ENCODE measurements at regions not wholly inside any gene's neighbourhood (a gene's known extent, or its start where the extent isn't known, plus 50 kb on each side); places are given as distances from the start of the nearest gene placed in this dataset.

DNA sequence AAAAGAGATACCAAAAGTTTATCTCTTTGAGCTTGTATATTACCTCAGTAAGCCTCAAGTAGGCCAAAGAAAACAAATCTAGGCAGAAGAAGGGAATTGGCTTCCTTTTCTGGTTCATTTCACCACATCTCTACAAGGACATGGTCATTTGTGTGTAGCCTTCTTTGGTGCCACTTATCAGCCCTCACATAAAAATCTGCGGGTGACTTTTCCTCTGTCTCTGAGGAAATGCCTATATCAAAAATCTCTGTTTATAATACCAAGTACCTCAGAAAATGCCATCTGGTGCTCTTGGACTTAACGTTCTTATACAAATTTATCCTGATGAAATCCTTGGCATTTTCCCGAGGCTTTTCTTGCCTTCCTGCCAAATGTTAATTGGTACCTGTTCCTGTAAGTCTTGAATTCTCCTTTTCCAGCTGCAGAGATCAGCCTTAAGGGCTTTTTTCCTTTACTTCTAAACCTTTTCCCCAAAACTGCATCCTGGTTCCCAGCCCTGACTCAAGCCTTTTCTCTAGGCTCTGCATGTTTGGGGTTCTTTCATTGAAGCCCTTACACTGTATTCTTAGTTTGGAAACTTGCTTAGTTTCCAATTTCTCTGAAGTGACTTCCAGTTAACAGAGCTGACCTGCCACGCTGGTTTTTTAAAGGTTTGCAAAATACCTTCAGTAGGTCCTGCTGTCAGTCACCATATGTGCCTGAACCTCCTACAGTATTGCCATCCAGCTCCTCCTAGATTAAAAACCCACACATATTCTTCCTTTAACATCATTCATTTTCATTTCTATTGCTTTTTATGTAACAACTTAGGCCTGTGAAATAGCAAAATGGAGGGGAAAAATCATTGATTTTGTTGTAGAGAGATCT, 191.2 kb upstream of the PREP start:
- H3K9me3 ChIP-seq = no peaks in the 10 kb centered on the region
- H3K27ac ChIP-seq = no peak overlapping the region
- no peak for DNase-seq
- H3K27me3 ChIP-seq (ENCODE audit: insufficient read depth in 3 of 3, low read length in 2 of 3) = no peaks in the 10 kb centered on the region
- intact Hi-C loops (cut with DNase I) = no loop called here
- 46 to 52% (median 46%) methylated on average over 4 of the region's 4 CpGs for WGBS, 3 donors
- TF ChIP-seq, protein P1, sequence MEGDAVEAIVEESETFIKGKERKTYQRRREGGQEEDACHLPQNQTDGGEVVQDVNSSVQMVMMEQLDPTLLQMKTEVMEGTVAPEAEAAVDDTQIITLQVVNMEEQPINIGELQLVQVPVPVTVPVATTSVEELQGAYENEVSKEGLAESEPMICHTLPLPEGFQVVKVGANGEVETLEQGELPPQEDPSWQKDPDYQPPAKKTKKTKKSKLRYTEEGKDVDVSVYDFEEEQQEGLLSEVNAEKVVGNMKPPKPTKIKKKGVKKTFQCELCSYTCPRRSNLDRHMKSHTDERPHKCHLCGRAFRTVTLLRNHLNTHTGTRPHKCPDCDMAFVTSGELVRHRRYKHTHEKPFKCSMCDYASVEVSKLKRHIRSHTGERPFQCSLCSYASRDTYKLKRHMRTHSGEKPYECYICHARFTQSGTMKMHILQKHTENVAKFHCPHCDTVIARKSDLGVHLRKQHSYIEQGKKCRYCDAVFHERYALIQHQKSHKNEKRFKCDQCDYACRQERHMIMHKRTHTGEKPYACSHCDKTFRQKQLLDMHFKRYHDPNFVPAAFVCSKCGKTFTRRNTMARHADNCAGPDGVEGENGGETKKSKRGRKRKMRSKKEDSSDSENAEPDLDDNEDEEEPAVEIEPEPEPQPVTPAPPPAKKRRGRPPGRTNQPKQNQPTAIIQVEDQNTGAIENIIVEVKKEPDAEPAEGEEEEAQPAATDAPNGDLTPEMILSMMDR (IDR thresholded peaks at IDR 0.05) = no peak
- H3K4me3 ChIP-seq = no peak overlapping the region
- no peaks in the 10 kb centered on the region for H3K4me1 ChIP-seq
- no peak for ATAC-seq
- H3K36me3 ChIP-seq (ENCODE audit: insufficient read depth in 1 of 2, low read depth in 1 of 2) = no peaks in the 10 kb centered on the region

DNA sequence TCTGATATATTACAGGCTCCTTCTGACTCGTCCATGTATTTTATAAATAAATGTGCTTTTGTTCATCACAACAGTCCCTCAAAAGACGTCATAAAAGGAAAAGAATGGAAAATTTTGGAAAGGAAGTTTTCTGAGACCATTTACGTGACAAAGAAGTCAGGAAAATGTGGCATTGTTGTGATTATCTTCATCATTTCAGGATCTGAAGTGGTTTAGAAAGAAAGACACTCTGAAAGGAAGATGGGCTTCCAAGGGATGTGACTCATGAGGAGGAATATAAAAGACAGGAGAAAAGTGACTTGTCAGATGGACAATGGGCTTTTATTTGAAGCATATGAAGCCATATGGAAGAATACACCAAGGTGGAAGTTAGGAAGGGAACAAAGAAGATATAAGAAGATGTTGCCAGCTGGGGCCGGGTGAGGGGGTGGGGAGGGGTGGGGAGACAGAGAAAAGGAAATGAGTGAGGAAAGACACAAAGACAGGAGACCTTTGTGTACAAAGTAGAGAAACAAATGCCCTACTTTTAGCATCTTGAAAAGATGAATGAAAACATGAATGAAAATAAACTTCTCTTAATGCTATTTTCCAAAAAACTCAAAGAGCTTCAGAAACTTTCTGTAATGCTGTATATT, 190.3 kb upstream of the PREP start:
- no peaks in the 10 kb centered on the region for H3K9me3 ChIP-seq
- no peak for DNase-seq
- no peaks in the 10 kb centered on the region for H3K36me3 ChIP-seq (ENCODE audit: insufficient read depth in 1 of 2, low read depth in 1 of 2)
- no peaks in the 10 kb centered on the region for H3K27me3 ChIP-seq (ENCODE audit: insufficient read depth in 3 of 3, low read length in 2 of 3)
- ATAC-seq = no peak
- H3K4me3 ChIP-seq = no peak overlapping the region
- TF ChIP-seq, protein P1 (IDR thresholded peaks at IDR 0.05) = no peak
- no peaks in the 10 kb centered on the region for H3K4me1 ChIP-seq
- intact Hi-C loops (cut with DNase I) = no loop called here
- no peak overlapping the region for H3K27ac ChIP-seq
- 77 to 89% (median 79%) methylated on average over 4 of the region's 4 CpGs for WGBS, 3 donors

DNA sequence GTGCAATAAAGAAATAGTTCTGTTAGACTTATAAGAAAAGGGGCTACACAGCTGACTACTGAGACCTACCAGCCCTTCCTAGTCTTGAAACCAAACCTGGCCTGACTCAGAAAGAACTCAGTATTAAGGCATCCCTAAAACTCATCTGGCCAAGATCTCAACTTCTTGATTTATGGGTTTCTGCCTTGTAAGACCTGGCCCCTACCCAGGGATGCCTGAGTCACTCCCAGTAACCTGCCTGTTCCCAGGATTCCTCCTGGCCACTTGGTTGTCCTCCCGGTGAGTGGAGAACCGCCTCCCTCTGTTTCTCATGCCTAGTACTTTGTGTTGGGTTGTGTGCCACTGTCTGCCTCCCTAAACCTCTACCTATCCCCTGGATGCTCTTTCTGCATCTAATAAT, 189.4 kb upstream of the PREP start:
- WGBS, 3 donors = 86 to 88% (median 86%) methylated on average over 2 of the region's 2 CpGs
- no peak overlapping the region for H3K4me3 ChIP-seq
- ATAC-seq (peak in 1 of 4 donors; percentile 69), DNase-seq (no peak)
- intact Hi-C loops (cut with DNase I) = no loop called here
- no peaks in the 10 kb centered on the region for H3K27me3 ChIP-seq (ENCODE audit: insufficient read depth in 3 of 3, low read length in 2 of 3)
- H3K27ac ChIP-seq = no peak overlapping the region
- H3K36me3 ChIP-seq (ENCODE audit: insufficient read depth in 1 of 2, low read depth in 1 of 2) = no peaks in the 10 kb centered on the region
- no peaks in the 10 kb centered on the region for H3K9me3 ChIP-seq
- TF ChIP-seq, protein P1 (IDR thresholded peaks at IDR 0.05) = no peak
- H3K4me1 ChIP-seq = no peaks in the 10 kb centered on the region

DNA sequence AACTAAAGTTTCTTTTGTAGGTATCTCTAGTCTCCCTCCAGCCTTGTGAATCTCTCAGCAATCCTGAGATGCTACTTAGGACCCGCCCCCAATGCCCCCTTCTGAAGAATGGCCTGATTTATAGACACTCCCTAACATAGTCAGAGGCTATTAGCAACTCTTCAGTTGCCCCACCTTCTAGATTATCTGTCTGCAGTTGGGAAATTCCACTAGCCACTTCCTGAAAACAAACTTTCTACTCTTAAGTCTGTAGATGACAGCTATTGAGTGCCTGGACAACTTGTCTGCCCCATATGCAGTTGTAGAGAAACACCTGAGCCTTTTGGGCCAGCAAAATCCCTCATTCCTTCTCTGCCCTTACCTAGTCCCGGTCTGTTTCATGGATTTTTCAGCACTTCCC, 188.2 kb upstream of the PREP start:
- H3K27ac ChIP-seq = no peak overlapping the region
- intact Hi-C loops (cut with DNase I) = no loop called here
- ATAC-seq (no peak), DNase-seq (no peak)
- no peaks in the 10 kb centered on the region for H3K27me3 ChIP-seq (ENCODE audit: insufficient read depth in 3 of 3, low read length in 2 of 3)
- 90 to 95% (median 93%) methylated on average over 2 of the region's 2 CpGs for WGBS, 3 donors
- TF ChIP-seq, protein P1 (IDR thresholded peaks at IDR 0.05) = no peak
- no peaks in the 10 kb centered on the region for H3K4me1 ChIP-seq
- H3K9me3 ChIP-seq = no peaks in the 10 kb centered on the region
- no peaks in the 10 kb centered on the region for H3K36me3 ChIP-seq (ENCODE audit: insufficient read depth in 1 of 2, low read depth in 1 of 2)
- no peak overlapping the region for H3K4me3 ChIP-seq

Data from psoas muscle (tissue), 7 donors.